B cell (primary cell): ENCODE measurements at regions not wholly inside any gene's neighbourhood (a gene's known extent, or its start where the extent isn't known, plus 50 kb on each side); places are given as distances from the start of the nearest gene placed in this dataset.

Experiments used
- ATAC-seq: fragments of 200-7000 bp; cut with Tn5 transposase; one replicate; pipeline ENCODE4 v1.10.0; 2021; ENCODE audit warnings: low read depth, mild to moderate bottlenecking, moderate number of reproducible peaks, moderate library complexity
- CTCF ChIA-PET: fragments of 350-600 bp; sonication (Branson Sonifier 250); formaldehyde crosslinking; loops from one replicate; lab custom pipeline; 2021; ENCODE audit warnings: antibody characterized with exemption, inconsistent platforms; lab: Charles Lee
- POLR2A ChIA-PET: fragments of 350-600 bp; sonication (Branson Sonifier 250); formaldehyde crosslinking; loops from one replicate; lab custom pipeline; 2021; ENCODE audit warnings: antibody characterized with exemption; lab: Charles Lee
- DNase-seq: peaks from one replicate; pipeline ENCODE4 v3.0.0; 2013
- H2AFZ ChIP-seq: 2 replicates; pipeline ENCODE4 v1.6.1; 2012; ENCODE audit warnings: mild to moderate bottlenecking, low read depth, low read length; ENCODE audit not compliant: insufficient read depth, poor library complexity, severe bottlenecking
- H3K27ac ChIP-seq, 2 donors: 1 replicate in 1 of 2; 2 replicates in 1 of 2; pipeline ENCODE4 v1.5.1; 2012 to 2013; ENCODE audit warnings: low read length in 2 of 2, mild to moderate bottlenecking in 2 of 2, moderate library complexity in 1 of 2
- H3K27me3 ChIP-seq, 4 experiments: fragments of 200-600 bp in 1 of 4; sonication (generic) in 1 of 4; replicated peaks in 1 of 4; 1 replicate in 2 of 4; 2 replicates in 2 of 4; pipeline versions ENCODE4 v1.6.1 to v1.7.0; 2013 to 2016; ENCODE audit warnings: low read length in 3 of 4, mild to moderate bottlenecking in 2 of 4, mixed read lengths in 1 of 4, moderate library complexity in 1 of 4; ENCODE audit not compliant: insufficient read depth in 4 of 4, control insufficient read depth in 3 of 4; ENCODE audit errors: control extremely low read depth in 1 of 4
- H3K36me3 ChIP-seq, 2 experiments: replicated peaks in 1 of 2; 1 replicate in 1 of 2; 2 replicates in 1 of 2; pipeline versions ENCODE4 v1.6.1 to v1.7.1; 2013; ENCODE audit warnings: low read length in 1 of 2; ENCODE audit not compliant: insufficient read depth in 2 of 2, control insufficient read depth in 1 of 2; ENCODE audit errors: control extremely low read depth in 1 of 2, extremely low read depth in 1 of 2
- H3K4me1 ChIP-seq, 2 donors: fragments of 200-600 bp in 1 of 2; sonication (generic) in 1 of 2; 1 replicate in 1 of 2; 2 replicates in 1 of 2; pipeline versions ENCODE4 v1.5.1 to v1.6.1; 2013 to 2017; ENCODE audit warnings: low read length in 2 of 2; ENCODE audit not compliant: control insufficient read depth in 2 of 2, insufficient read depth in 2 of 2
- H3K4me2 ChIP-seq: replicated peaks from 2 replicates; pipeline ENCODE3; 2012; ENCODE audit warnings: mild to moderate bottlenecking, low read depth, low read length; ENCODE audit not compliant: poor library complexity, severe bottlenecking
- H3K4me3 ChIP-seq, 5 experiments: fragments of 200-600 bp in 1 of 5; sonication (generic) in 1 of 5; 1 replicate in 3 of 5; 2 replicates in 2 of 5; pipeline versions ENCODE4 v1.5.1 to v1.7.0; 2011 to 2016; ENCODE audit warnings: low read length in 4 of 5, mild to moderate bottlenecking in 4 of 5, low read depth in 2 of 5, control low read depth in 1 of 5, moderate library complexity in 1 of 5; ENCODE audit not compliant: insufficient read depth in 1 of 5; ENCODE audit errors: control extremely low read depth in 1 of 5, extremely low read depth in 1 of 5
- H3K79me2 ChIP-seq: fragments of 200-600 bp; sonication (generic); one replicate; pipeline ENCODE4 v1.6.0; 2016; ENCODE audit warnings: low read length; ENCODE audit not compliant: control insufficient read depth, insufficient read depth
- H3K9ac ChIP-seq: fragments of 200-600 bp; sonication (generic); 2 replicates; pipeline ENCODE4 v1.6.1; 2017; ENCODE audit warnings: mild to moderate bottlenecking, low read length, moderate library complexity
- H3K9me3 ChIP-seq, 3 donors: one replicate each; pipeline versions ENCODE4 v1.6.1 to v1.7.1; 2013; ENCODE audit warnings: low read length in 2 of 3; ENCODE audit not compliant: control insufficient read depth in 2 of 3, insufficient read depth in 1 of 3; ENCODE audit errors: control extremely low read depth in 1 of 3
- H4K20me1 ChIP-seq: 2 replicates; pipeline ENCODE4 v1.6.0; 2012; ENCODE audit warnings: mild to moderate bottlenecking, low read length; ENCODE audit not compliant: insufficient read depth, control insufficient read depth, poor library complexity, severe bottlenecking
- H3K27ac Mint-ChIP-seq: one replicate; pipeline ENCODE4 v1.8.0; 2021; ENCODE audit warnings: mixed read lengths
- H3K27me3 Mint-ChIP-seq: one replicate; pipeline ENCODE4 v1.8.0; 2021; ENCODE audit warnings: mixed read lengths
- H3K4me1 Mint-ChIP-seq: one replicate; pipeline ENCODE4 v1.8.0; 2021; ENCODE audit warnings: mixed read lengths
- H3K4me3 Mint-ChIP-seq: one replicate; pipeline ENCODE4 v1.8.0; 2021; ENCODE audit warnings: mixed read lengths
- H3K9me3 Mint-ChIP-seq: one replicate; pipeline ENCODE4 v1.8.0; 2022; ENCODE audit warnings: mixed read lengths; ENCODE audit not compliant: insufficient read depth
- EZH2 ChIP-seq: IDR thresholded peaks from 2 replicates; pipeline ENCODE4 v1.6.1; 2012; ENCODE audit warnings: borderline replicate concordance, low read depth, mild to moderate bottlenecking, moderate library complexity, low read length; ENCODE audit not compliant: insufficient read depth, poor library complexity, severe bottlenecking
- WGBS: methylation state at CpG from one replicate; pipeline ENCODE4 v1.1.5; 2013; ENCODE audit warnings: missing lambda C conversion rate; ENCODE audit not compliant: insufficient coverage; 5-methylcytosine and 5-hydroxymethylcytosine counted together
- intact Hi-C: fragments of 100-400 bp; cut with micrococcal nuclease; formaldehyde crosslinking; loops from one replicate; pipeline ENCODE4 v1.10.0; 2022
- TF ChIP-seq, protein P1 (sequence below): fragments of 200-600 bp; IDR thresholded peaks from one replicate; pipeline ENCODE4 v1.8.0; 2022; ENCODE audit warnings: antibody characterized with exemption, mild to moderate bottlenecking

DNA sequence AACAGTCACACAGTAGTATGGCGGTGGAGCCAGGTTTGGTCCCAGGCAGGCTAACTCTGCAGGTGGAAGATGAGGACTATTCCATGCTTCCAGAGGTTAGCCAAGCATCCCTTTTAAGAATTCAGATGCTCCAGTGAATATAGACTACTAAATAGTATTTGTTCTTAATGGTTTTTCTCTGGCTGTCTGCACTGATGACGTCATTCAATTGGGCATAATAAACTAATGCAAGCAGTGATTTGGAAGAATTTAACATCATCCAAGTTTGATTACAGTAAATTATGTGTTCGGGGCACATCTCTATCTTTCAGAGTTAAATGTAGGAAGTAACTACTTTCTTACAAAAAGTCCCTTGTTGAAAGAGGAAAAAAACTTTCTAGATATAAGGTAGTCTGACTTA is 78.8 kb upstream of the RND3 start:
- Histone ChIP-seq H3K4me1 (no peaks in the 10 kb centered on the region), H3K79me2 (no peaks in the 10 kb centered on the region), H3K9me3 (peaks cover 0 to 3% (median 0%) of the 10 kb centered on the region in 3 donors), H3K36me3 (no peaks in the 10 kb centered on the region), H3K27ac (no peak overlapping the region), H3K9ac (no peak overlapping the region), H2AFZ (no peak overlapping the region), H3K27me3 (no peaks in the 10 kb centered on the region), H4K20me1 (no peaks in the 10 kb centered on the region), H3K4me2 (no peak overlapping the region), H3K4me3 (no peak overlapping the region)
- Mint-ChIP-seq H3K27me3 (no peaks in the 10 kb centered on the region), H3K4me3 (no peak overlapping the region), H3K27ac (no peak overlapping the region), H3K9me3 (no peaks in the 10 kb centered on the region), H3K4me1 (no peaks in the 10 kb centered on the region)
- ChIA-PET POLR2A (no interaction called here), CTCF (no interaction called here)
- whole genome bisulfite sequencing = no CpG with 5 or more reads among the region's 3 CpGs
- ATAC-seq (no peak), DNase-seq (no peak)
- intact Hi-C loops = no loop called here
- TF ChIP-seq, protein P1, sequence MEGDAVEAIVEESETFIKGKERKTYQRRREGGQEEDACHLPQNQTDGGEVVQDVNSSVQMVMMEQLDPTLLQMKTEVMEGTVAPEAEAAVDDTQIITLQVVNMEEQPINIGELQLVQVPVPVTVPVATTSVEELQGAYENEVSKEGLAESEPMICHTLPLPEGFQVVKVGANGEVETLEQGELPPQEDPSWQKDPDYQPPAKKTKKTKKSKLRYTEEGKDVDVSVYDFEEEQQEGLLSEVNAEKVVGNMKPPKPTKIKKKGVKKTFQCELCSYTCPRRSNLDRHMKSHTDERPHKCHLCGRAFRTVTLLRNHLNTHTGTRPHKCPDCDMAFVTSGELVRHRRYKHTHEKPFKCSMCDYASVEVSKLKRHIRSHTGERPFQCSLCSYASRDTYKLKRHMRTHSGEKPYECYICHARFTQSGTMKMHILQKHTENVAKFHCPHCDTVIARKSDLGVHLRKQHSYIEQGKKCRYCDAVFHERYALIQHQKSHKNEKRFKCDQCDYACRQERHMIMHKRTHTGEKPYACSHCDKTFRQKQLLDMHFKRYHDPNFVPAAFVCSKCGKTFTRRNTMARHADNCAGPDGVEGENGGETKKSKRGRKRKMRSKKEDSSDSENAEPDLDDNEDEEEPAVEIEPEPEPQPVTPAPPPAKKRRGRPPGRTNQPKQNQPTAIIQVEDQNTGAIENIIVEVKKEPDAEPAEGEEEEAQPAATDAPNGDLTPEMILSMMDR = no peak
- TF ChIP-seq EZH2 = no peak

DNA sequence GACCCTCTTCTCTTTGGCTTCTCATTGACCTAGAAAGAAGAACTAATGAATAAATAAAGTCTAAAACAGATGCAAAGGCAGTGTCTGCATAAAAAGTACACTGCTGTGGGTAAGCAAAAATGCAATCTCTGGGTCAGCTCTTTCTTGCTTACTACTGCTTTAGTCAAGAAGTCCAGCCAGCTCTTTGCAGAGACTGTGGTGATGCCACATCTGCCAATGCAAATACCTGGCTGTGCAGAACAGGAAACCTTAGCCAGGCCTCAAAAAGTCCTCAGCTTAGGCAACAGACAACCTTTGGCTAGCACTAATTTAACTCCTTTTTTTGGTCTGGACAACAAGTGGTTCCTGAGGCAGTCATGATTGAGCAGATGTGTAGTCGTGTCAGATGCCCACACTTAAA is 73.6 kb upstream of the RND3 start:
- H3K4me1 Mint-ChIP-seq = no peaks in the 10 kb centered on the region
- ATAC-seq (no peak), DNase-seq (no peak)
- no peaks in the 10 kb centered on the region for H3K36me3 ChIP-seq
- no peak overlapping the region for H3K4me3 ChIP-seq
- no peaks in the 10 kb centered on the region for H3K4me1 ChIP-seq
- no peak overlapping the region for H3K9ac ChIP-seq
- H3K27me3 Mint-ChIP-seq = no peaks in the 10 kb centered on the region
- no peak overlapping the region for H2AFZ ChIP-seq
- no peaks in the 10 kb centered on the region for H3K9me3 Mint-ChIP-seq
- H3K4me3 Mint-ChIP-seq = no peak overlapping the region
- CTCF ChIA-PET = no interaction called here
- no peak overlapping the region for H3K27ac Mint-ChIP-seq
- intact Hi-C loops = no loop called here
- H4K20me1 ChIP-seq = no peaks in the 10 kb centered on the region
- H3K27ac ChIP-seq = no peak overlapping the region
- POLR2A ChIA-PET = no interaction called here
- no peak overlapping the region for H3K4me2 ChIP-seq
- H3K27me3 ChIP-seq = no peaks in the 10 kb centered on the region
- H3K79me2 ChIP-seq = no peaks in the 10 kb centered on the region
- peaks cover 0 to 3% (median 0%) of the 10 kb centered on the region in 3 donors for H3K9me3 ChIP-seq
- TF ChIP-seq, protein P1 = no peak
- TF ChIP-seq EZH2 = no peak
- 82% methylated on average over 1 of the region's 1 CpG for WGBS
